H1 (cell line): ENCODE measurements at regions not wholly inside any gene's neighbourhood (a gene's known extent, or its start where the extent isn't known, plus 50 kb on each side); places are given as distances from the start of the nearest gene placed in this dataset.

Experiments used
- ASH2L ChIP-seq: fragments of 200-600, 300-600 bp; sonication (generic); IDR thresholded peaks from one replicate; pipeline ENCODE4 v1.7.1; 2017; ENCODE audit warnings: low read length
- CTBP2 ChIP-seq: IDR thresholded peaks from 2 replicates; pipeline ENCODE4 v1.7.0; 2011; ENCODE audit warnings: borderline replicate concordance, mild to moderate bottlenecking, moderate library complexity, mixed read lengths, low read length; ENCODE audit not compliant: insufficient read depth, insufficient read length
- CTCF ChIP-seq, 3 experiments: IDR thresholded peaks; 1 replicate in 2 of 3; 2 replicates in 1 of 3; pipeline versions ENCODE4 v1.5.1 to v1.6.1; 2011; ENCODE audit warnings: low read length in 3 of 3, mild to moderate bottlenecking in 3 of 3, inconsistent platforms in 2 of 3, low read depth in 1 of 3, moderate library complexity in 1 of 3; ENCODE audit not compliant: insufficient read depth in 1 of 3; ENCODE audit errors: control extremely low read depth in 1 of 3
- EP300 ChIP-seq, 2 experiments: IDR thresholded peaks; 1 replicate in 1 of 2; 2 replicates in 1 of 2; pipeline ENCODE4 v1.6.1; 2011 to 2012; ENCODE audit warnings: low read depth in 2 of 2, low read length in 2 of 2, mild to moderate bottlenecking in 2 of 2, borderline replicate concordance in 1 of 2, inconsistent platforms in 1 of 2, moderate library complexity in 1 of 2
- EZH2 ChIP-seq: fragments of 200-600 bp; sonication (generic); IDR thresholded peaks from 2 replicates; pipeline ENCODE4 v1.7.1; 2012; ENCODE audit warnings: low read depth, mild to moderate bottlenecking, moderate library complexity, low read length, inconsistent platforms; ENCODE audit not compliant: severe bottlenecking
- HDAC2 ChIP-seq, 2 experiments: fragments of 300-600 bp in 1 of 2; sonication (generic) in 1 of 2; IDR thresholded peaks; 2 replicates each; pipeline ENCODE4 v1.6.1; 2011 to 2012; ENCODE audit warnings: low read depth in 2 of 2, low read length in 2 of 2, mild to moderate bottlenecking in 2 of 2, moderate library complexity in 2 of 2, borderline replicate concordance in 1 of 2, inconsistent platforms in 1 of 2
- HDAC6 ChIP-seq: IDR thresholded peaks from one replicate; pipeline ENCODE4 v1.7.1; 2012; ENCODE audit warnings: low read depth, mild to moderate bottlenecking, inconsistent platforms, low read length, moderate library complexity
- POLR2A ChIP-seq, 2 experiments: IDR thresholded peaks; 1 replicate in 1 of 2; 2 replicates in 1 of 2; pipeline ENCODE4 v1.6.1; 2011; ENCODE audit warnings: low read depth in 2 of 2, low read length in 2 of 2, mild to moderate bottlenecking in 2 of 2; ENCODE audit errors: control extremely low read depth in 1 of 2
- RBBP5 ChIP-seq: IDR thresholded peaks from 2 replicates; pipeline ENCODE4 v1.7.1; 2012; ENCODE audit warnings: low read depth, mild to moderate bottlenecking, inconsistent platforms, low read length, moderate library complexity, borderline replicate concordance
- SIX5 ChIP-seq: IDR thresholded peaks from 2 replicates; pipeline ENCODE4 v1.6.1; 2011; ENCODE audit warnings: mild to moderate bottlenecking, low read depth, low read length
- TEAD4 ChIP-seq: IDR thresholded peaks from 2 replicates; pipeline ENCODE4 v1.6.1; 2012; ENCODE audit warnings: low read depth, low read length, inconsistent platforms, mixed read lengths
- ZNF274 ChIP-seq: IDR thresholded peaks from 2 replicates; pipeline ENCODE4 v1.7.0; 2012; ENCODE audit warnings: low read length, borderline replicate concordance; ENCODE audit errors: extremely low read depth

- no peak for TF ChIP-seq EZH2
- TF ChIP-seq CTCF (IDR thresholded peaks at IDR 0.05; ENCODE audit: control extremely low read depth in 1 of 3, insufficient read depth in 1 of 3, low read depth in 1 of 3, low read length in 3 of 3): no peak
- TF ChIP-seq TEAD4: no peak
- no peak for TF ChIP-seq SIX5
- TF ChIP-seq RBBP5: no peak
- no peak for TF ChIP-seq CTBP2
- no peak for TF ChIP-seq EP300 (IDR thresholded peaks at IDR 0.05; ENCODE audit: borderline replicate concordance in 1 of 2, low read depth in 2 of 2, low read length in 2 of 2)
- no peak for TF ChIP-seq HDAC2 (IDR thresholded peaks at IDR 0.05; ENCODE audit: borderline replicate concordance in 1 of 2, low read depth in 2 of 2, low read length in 2 of 2)
- TF ChIP-seq ZNF274: no peak
- TF ChIP-seq ASH2L: no peak
- TF ChIP-seq HDAC6: no peak
- TF ChIP-seq POLR2A (IDR thresholded peaks at IDR 0.05; ENCODE audit: control extremely low read depth in 1 of 2, low read depth in 2 of 2, low read length in 2 of 2): no peak
Observed at GRCh38 chr6:16950302-16950701, 151.5 kb upstream of the STMND1 start.
